GM12872 (cell line): ENCODE measurements at regions not wholly inside any gene's neighbourhood (a gene's known extent, or its start where the extent isn't known, plus 50 kb on each side); places are given as distances from the start of the nearest gene placed in this dataset.

Source experiments
- TF ChIP-seq, protein P1 (sequence below): IDR thresholded peaks from 3 replicates; pipeline ENCODE4 v1.5.1; 2011; ENCODE audit warnings: low read depth, mild to moderate bottlenecking, low read length, moderate library complexity; ENCODE audit not compliant: insufficient read depth

GRCh38 chr6:120111001-120111400, 761.4 kb upstream of the MAN1A1 start:
- TF ChIP-seq, protein P1, sequence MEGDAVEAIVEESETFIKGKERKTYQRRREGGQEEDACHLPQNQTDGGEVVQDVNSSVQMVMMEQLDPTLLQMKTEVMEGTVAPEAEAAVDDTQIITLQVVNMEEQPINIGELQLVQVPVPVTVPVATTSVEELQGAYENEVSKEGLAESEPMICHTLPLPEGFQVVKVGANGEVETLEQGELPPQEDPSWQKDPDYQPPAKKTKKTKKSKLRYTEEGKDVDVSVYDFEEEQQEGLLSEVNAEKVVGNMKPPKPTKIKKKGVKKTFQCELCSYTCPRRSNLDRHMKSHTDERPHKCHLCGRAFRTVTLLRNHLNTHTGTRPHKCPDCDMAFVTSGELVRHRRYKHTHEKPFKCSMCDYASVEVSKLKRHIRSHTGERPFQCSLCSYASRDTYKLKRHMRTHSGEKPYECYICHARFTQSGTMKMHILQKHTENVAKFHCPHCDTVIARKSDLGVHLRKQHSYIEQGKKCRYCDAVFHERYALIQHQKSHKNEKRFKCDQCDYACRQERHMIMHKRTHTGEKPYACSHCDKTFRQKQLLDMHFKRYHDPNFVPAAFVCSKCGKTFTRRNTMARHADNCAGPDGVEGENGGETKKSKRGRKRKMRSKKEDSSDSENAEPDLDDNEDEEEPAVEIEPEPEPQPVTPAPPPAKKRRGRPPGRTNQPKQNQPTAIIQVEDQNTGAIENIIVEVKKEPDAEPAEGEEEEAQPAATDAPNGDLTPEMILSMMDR, result no peak

GRCh38 chr6:120108061-120108795, 758.7 kb upstream of the MAN1A1 start:
- TF ChIP-seq, protein P1, result no peak

- TF ChIP-seq, protein P1, result no peak
Observed at GRCh38 chr6:120103618-120104017, 754.1 kb upstream of the MAN1A1 start.

DNA sequence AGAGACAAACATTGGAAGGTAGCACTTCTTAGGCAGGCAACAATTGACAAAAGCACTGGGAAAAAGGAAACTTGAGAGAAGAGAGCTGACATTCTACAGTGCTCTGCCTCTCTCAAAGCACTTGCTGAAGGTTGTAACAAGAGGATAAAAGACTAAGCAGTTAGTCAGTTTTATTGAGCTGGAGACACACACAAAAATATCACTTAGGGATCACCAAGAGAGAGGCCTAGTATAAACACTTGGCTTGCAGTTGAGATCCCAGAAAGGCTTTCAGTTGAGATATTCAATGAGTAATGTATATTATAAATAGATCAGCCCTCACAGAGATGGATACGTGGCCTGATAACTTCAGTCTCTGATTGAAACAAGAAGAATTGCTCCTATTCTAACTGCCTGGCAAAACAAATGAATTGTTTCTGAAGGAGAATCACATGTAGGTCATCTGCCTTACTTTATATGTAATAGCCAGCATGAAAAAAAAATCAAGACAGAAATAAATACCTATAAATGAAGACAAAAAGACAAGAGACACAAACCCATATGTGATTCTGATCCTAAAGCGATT, 747.2 kb upstream of the MAN1A1 start:
- TF ChIP-seq, protein P1, result no peak

- TF ChIP-seq, protein P1, result no peak
Observed at GRCh38 chr6:120083186-120083585, 733.6 kb upstream of the MAN1A1 start.

- TF ChIP-seq, protein P1, result peak; percentile 19; the same call in 1 of the 3 replicates
Observed at GRCh38 chr6:120077489-120077888, 727.9 kb upstream of the MAN1A1 start.

- TF ChIP-seq, protein P1, result no peak
Observed at GRCh38 chr6:120058410-120058809, 708.8 kb upstream of the MAN1A1 start.
